Rectal smooth muscle tissue (tissue), 1 donor: ENCODE measurements at regions not wholly inside any gene's neighbourhood (a gene's known extent, or its start where the extent isn't known, plus 50 kb on each side); places are given as distances from the start of the nearest gene placed in this dataset.

Experiments used
- H3K27ac ChIP-seq: one replicate; pipeline ENCODE4 v1.7.0; 2013; ENCODE audit warnings: low read depth, low read length, inconsistent platforms
- H3K27me3 ChIP-seq: one replicate; pipeline ENCODE4 v1.7.0; 2013; ENCODE audit warnings: low read length; ENCODE audit not compliant: control insufficient read depth, insufficient read depth
- H3K36me3 ChIP-seq: one replicate; pipeline ENCODE4 v1.7.0; 2013; ENCODE audit warnings: low read length; ENCODE audit not compliant: control insufficient read depth, insufficient read depth
- H3K4me1 ChIP-seq: one replicate; pipeline ENCODE4 v1.7.0; 2013; ENCODE audit warnings: low read length; ENCODE audit not compliant: control insufficient read depth, insufficient read depth
- H3K4me3 ChIP-seq: one replicate; pipeline ENCODE4 v1.7.0; 2013; ENCODE audit warnings: low read length
- H3K9ac ChIP-seq: one replicate; pipeline ENCODE4 v1.7.0; 2013; ENCODE audit warnings: low read length

- H3K36me3 ChIP-seq = no peaks in the 10 kb centered on the region
- no peak overlapping the region for H3K4me3 ChIP-seq
- no peaks in the 10 kb centered on the region for H3K27me3 ChIP-seq
- no peak overlapping the region for H3K27ac ChIP-seq
- no peaks in the 10 kb centered on the region for H3K4me1 ChIP-seq
- no peak overlapping the region for H3K9ac ChIP-seq
Observed at GRCh38 chr14:55964821-55965220, 153.4 kb upstream of the PELI2 start.

GRCh38 chr14:55965851-55966250 is 152.4 kb upstream of the PELI2 start:
- Histone ChIP-seq H3K27ac (no peak overlapping the region), H3K9ac (no peak overlapping the region), H3K27me3 (no peaks in the 10 kb centered on the region), H3K36me3 (no peaks in the 10 kb centered on the region), H3K4me3 (no peak overlapping the region), H3K4me1 (no peaks in the 10 kb centered on the region)

DNA sequence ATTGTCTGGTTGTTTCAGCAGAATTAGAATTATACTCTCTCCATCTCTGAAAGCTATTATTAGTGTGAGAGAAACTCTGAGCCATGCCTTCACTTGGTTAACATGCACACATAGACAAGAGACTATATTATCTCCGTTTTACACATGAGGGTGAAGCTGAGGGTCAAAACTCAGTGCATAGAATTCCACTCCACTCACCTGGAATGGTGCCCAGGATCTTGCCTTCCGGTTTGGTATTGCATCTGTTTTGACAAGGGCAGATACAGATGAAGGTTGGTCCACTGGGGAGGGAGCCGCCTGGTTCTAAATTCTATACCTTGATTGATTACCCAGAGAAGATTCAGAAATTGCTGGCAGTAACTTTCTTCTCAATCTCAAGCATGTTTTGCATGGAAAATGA is 149.5 kb upstream of the PELI2 start:
- H3K9ac ChIP-seq = no peak overlapping the region
- no peaks in the 10 kb centered on the region for H3K36me3 ChIP-seq
- H3K4me1 ChIP-seq = no peaks in the 10 kb centered on the region
- H3K27me3 ChIP-seq = no peaks in the 10 kb centered on the region
- H3K27ac ChIP-seq = no peak overlapping the region
- no peak overlapping the region for H3K4me3 ChIP-seq

DNA sequence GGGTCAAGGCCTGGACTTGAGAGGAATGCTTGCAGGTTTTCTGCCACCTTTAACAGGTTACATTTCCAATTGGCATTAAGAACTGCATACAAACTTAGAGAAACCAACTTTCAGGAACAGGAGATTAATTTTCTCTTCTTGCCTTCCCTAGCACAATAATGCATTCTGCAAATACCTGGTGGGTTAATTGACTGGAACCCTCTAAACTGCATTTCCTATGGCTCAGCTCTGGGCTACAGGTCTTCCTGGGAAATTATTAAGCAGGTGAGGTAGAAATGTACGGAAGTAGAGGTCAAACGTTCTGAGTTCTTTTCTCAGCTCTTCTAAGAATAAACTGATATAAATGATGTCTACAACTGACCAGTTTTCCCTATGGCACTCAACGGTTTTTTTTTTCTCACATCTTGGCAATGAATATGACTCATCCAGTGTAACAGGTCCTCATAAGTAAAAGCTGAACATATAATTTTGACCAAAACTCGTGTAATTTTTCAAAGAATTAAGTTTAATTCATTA is 144.9 kb upstream of the PELI2 start:
- Histone ChIP-seq H3K9ac (no peak overlapping the region), H3K27me3 (no peaks in the 10 kb centered on the region), H3K36me3 (no peaks in the 10 kb centered on the region), H3K4me1 (no peaks in the 10 kb centered on the region), H3K27ac (no peak overlapping the region), H3K4me3 (no peak overlapping the region)

GRCh38 chr14:55973911-55974630 is 144.1 kb upstream of the PELI2 start:
- H3K9ac ChIP-seq = no peak overlapping the region
- H3K36me3 ChIP-seq = no peaks in the 10 kb centered on the region
- no peaks in the 10 kb centered on the region for H3K4me1 ChIP-seq
- H3K27me3 ChIP-seq = no peaks in the 10 kb centered on the region
- no peak overlapping the region for H3K27ac ChIP-seq
- H3K4me3 ChIP-seq = no peak overlapping the region

- Histone ChIP-seq H3K4me3 (no peak overlapping the region), H3K36me3 (no peaks in the 10 kb centered on the region), H3K9ac (no peak overlapping the region), H3K27me3 (no peaks in the 10 kb centered on the region), H3K27ac (no peak overlapping the region), H3K4me1 (no peaks in the 10 kb centered on the region)
Observed at GRCh38 chr14:55975281-55975910, 142.8 kb upstream of the PELI2 start.

DNA sequence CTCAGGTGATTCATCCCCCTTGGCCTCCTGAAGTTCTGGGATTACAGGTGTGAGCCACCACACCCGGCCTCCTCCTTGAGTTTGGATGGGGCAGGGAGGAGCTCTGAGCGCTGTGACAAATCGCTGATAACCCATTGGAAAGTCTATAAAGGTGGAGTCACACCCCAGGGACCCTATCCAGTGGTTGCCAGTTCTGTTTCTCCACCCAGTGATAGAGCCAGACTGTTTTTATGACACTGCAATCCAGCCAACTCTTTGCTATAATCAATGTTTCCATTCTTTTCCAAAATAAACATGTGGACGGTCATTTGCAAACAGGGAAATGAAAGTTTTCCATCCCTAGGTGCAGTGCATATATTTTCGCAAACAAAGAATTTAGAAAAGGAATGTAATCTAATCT is 142.0 kb upstream of the PELI2 start:
- Histone ChIP-seq H3K27me3 (no peaks in the 10 kb centered on the region), H3K9ac (no peak overlapping the region), H3K27ac (no peak overlapping the region), H3K4me3 (no peak overlapping the region), H3K4me1 (no peaks in the 10 kb centered on the region), H3K36me3 (no peaks in the 10 kb centered on the region)

GRCh38 chr14:55976655-55977054 is 141.6 kb upstream of the PELI2 start:
- Histone ChIP-seq H3K36me3 (no peaks in the 10 kb centered on the region), H3K27me3 (no peaks in the 10 kb centered on the region), H3K9ac (no peak overlapping the region), H3K27ac (no peak overlapping the region), H3K4me3 (no peak overlapping the region), H3K4me1 (no peaks in the 10 kb centered on the region)

GRCh38 chr14:55977392-55978150 is 140.6 kb upstream of the PELI2 start:
- no peak overlapping the region for H3K27ac ChIP-seq
- no peaks in the 10 kb centered on the region for H3K27me3 ChIP-seq
- no peaks in the 10 kb centered on the region for H3K4me1 ChIP-seq
- no peak overlapping the region for H3K4me3 ChIP-seq
- H3K36me3 ChIP-seq = no peaks in the 10 kb centered on the region
- no peak overlapping the region for H3K9ac ChIP-seq

DNA sequence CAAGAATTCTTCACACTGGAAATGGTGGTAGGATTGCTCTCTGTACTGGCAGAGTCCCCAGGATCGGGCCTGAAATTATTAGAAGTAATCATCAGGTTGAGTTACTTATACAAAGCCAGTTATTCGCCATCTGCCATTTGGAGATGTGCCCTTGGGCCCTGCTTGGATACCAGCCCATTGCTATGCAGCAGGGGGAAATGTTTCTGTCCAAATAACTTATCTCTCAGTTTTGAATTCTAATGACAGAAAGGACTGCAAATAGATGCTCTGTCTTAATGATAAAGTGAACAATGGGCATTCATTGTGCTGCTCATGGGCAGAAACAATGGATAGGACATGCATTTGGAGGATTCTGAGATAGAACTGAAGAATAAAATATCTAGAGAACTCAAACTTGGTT is 139.1 kb upstream of the PELI2 start:
- Histone ChIP-seq H3K27ac (no peak overlapping the region), H3K9ac (no peak overlapping the region), H3K4me3 (no peak overlapping the region), H3K4me1 (no peaks in the 10 kb centered on the region), H3K36me3 (no peaks in the 10 kb centered on the region), H3K27me3 (no peaks in the 10 kb centered on the region)

GRCh38 chr14:55979781-55980180 is 138.4 kb upstream of the PELI2 start:
- Histone ChIP-seq H3K27ac (no peak overlapping the region), H3K27me3 (no peaks in the 10 kb centered on the region), H3K9ac (no peak overlapping the region), H3K4me1 (no peaks in the 10 kb centered on the region), H3K36me3 (no peaks in the 10 kb centered on the region), H3K4me3 (no peak overlapping the region)

- H3K9ac ChIP-seq = no peak overlapping the region
- H3K27me3 ChIP-seq = no peaks in the 10 kb centered on the region
- no peak overlapping the region for H3K27ac ChIP-seq
- no peaks in the 10 kb centered on the region for H3K36me3 ChIP-seq
- no peaks in the 10 kb centered on the region for H3K4me1 ChIP-seq
- no peak overlapping the region for H3K4me3 ChIP-seq
Observed at GRCh38 chr14:55980970-55981369, 137.2 kb upstream of the PELI2 start.
